ENCODE measurements at regions not wholly inside any gene's neighbourhood (a gene's known extent, or its start where the extent isn't known, plus 50 kb on each side); places are given as distances from the start of the nearest gene placed in this dataset.
A peak's percentile ranks its signal among the peaks of the same experiment; 100 is the strongest.

DNA sequence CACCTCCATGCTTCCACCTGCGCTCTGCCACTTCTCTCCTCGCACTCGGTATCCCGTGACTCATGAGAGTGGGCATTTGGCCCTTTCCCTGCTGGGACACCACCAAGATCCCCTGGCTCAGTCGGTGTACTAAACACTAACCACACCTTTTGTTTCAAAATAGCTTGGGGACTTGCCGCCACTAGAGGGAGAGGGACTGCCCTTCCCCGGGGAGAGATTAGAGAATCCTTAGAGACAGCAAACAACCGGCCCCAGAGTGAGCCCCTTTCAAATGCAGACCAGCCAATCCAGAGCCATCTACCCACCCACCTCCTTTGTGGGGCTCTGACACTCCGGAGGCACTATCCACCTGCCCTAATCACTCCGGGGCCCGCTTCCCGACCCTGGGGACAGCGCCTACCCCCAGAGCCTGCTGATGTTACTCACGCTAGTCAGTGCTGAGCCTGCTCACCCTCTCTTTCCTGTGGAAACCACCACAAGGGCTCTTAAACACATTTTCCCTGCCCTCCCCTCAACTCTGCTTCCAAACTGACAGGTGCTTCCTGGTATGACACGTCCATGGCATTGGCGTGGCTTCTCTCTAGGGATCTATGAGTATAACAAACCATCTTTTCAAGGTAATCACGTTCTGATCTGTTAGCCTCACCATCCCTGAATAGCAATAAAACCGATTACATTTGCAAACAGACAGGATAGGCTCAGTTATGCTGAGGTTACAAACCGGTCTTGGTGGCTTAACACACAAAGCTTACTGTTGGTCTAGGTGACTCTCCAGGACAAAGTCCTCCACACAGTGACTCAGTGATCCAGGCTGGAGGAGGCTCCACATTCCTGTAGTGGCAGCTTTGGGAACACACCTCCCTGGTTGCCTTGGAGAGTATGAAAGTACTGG, 180.1 kb upstream of the MVB12B start:
- no peak overlapping the region for H3K4me2 ChIP-seq
- BruUV-seq (replicated peaks) = no TSS peak
- POLR2A ChIA-PET (ENCODE audit: unreplicated experiment) = no interaction called here
- no peaks in the 10 kb centered on the region for H3K9me2 ChIP-seq (ENCODE audit: insufficient read depth)
- intact Hi-C loops (cut with micrococcal nuclease; ENCODE audit: unreplicated experiment) = no loop called here
- peak in 1 of 2 experiments; percentile 15 for DNase-seq
- no peaks in the 10 kb centered on the region for H3K36me3 ChIP-seq (ENCODE audit: low read depth)
- H3K79me2 ChIP-seq (ENCODE audit: low read depth) = no peaks in the 10 kb centered on the region
- H3F3A ChIP-seq (ENCODE audit: insufficient read depth, low read depth) = no peaks in the 10 kb centered on the region
- TF ChIP-seq, protein P1, sequence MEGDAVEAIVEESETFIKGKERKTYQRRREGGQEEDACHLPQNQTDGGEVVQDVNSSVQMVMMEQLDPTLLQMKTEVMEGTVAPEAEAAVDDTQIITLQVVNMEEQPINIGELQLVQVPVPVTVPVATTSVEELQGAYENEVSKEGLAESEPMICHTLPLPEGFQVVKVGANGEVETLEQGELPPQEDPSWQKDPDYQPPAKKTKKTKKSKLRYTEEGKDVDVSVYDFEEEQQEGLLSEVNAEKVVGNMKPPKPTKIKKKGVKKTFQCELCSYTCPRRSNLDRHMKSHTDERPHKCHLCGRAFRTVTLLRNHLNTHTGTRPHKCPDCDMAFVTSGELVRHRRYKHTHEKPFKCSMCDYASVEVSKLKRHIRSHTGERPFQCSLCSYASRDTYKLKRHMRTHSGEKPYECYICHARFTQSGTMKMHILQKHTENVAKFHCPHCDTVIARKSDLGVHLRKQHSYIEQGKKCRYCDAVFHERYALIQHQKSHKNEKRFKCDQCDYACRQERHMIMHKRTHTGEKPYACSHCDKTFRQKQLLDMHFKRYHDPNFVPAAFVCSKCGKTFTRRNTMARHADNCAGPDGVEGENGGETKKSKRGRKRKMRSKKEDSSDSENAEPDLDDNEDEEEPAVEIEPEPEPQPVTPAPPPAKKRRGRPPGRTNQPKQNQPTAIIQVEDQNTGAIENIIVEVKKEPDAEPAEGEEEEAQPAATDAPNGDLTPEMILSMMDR (conservative IDR thresholded peaks at IDR 0.05) = peak; percentile 56; the same call in 1 of the 2 replicates
- no peak for TF ChIP-seq EZH2 (IDR thresholded peaks at IDR 0.05; ENCODE audit: low read depth)
- CTCF ChIA-PET = interaction anchor here (0.5 to 0.6 kb wide), 2 partner anchors 411 to 556 kb away, joined by 4 to 16 read pairs; no protein-coding TSS in a partner anchor
- H3K4me3 ChIP-seq = no peak overlapping the region
- no peaks in the 10 kb centered on the region for H3K4me1 ChIP-seq (replicated peaks; ENCODE audit: insufficient read depth)
- no peaks in the 10 kb centered on the region for H4K20me1 ChIP-seq (ENCODE audit: insufficient read depth)
- H3K27me3 ChIP-seq (ENCODE audit: insufficient read depth, low read depth) = peaks cover 95% of the 10 kb centered on the region
- no peak overlapping the region for H3K27ac ChIP-seq
- no peak overlapping the region for H2AFZ ChIP-seq
- no peaks in the 10 kb centered on the region for H3K9me3 ChIP-seq (ENCODE audit: insufficient read depth, low read depth)

DNA sequence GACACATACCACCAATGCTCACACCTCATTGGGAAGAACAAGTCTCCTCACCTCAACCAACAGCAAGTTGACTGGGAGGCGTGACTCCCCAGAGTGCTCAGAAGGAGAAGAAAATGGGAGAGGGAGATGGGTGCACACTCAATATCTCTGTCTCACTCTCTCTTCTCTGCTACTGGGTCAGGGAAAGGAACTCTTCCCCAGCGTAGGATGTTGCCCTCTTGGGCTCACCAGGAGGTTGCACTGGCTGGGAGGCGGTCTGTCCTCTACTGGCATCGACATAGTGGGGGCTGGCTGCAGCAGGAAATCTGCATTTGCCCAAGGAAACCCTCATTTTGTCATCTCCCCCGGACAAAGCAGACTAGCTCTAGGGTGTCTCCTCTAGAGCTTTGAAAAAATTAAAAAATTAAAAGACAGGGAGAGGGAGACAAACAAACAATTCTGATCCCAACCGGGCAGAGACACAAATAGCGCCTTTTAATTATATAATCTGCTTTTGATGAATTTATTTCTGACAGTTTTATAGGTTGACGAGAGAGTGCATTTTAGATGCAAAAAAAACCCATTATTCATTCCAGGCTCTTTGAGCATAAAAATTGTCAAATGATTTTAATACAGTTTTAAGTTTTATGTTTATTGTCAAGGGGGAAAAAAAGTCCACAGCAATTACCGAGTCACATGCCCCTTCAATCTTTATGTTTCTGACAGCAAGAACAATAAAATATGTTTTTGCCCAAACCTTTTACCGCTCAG, 179.3 kb upstream of the MVB12B start:
- no TSS peak for BruUV-seq (replicated peaks)
- Histone ChIP-seq H3K9me2 (ENCODE audit: insufficient read depth) (no peaks in the 10 kb centered on the region), H3K4me3 (no peak overlapping the region), H2AFZ (no peak overlapping the region), H3K27me3 (ENCODE audit: insufficient read depth, low read depth) (peaks cover 95% of the 10 kb centered on the region), H3K4me1 (replicated peaks; ENCODE audit: insufficient read depth) (no peaks in the 10 kb centered on the region), H4K20me1 (ENCODE audit: insufficient read depth) (no peaks in the 10 kb centered on the region), H3K27ac (no peak overlapping the region), H3K36me3 (ENCODE audit: low read depth) (no peaks in the 10 kb centered on the region), H3K4me2 (no peak overlapping the region), H3K9me3 (ENCODE audit: insufficient read depth, low read depth) (no peaks in the 10 kb centered on the region), H3F3A (ENCODE audit: insufficient read depth, low read depth) (no peaks in the 10 kb centered on the region), H3K79me2 (ENCODE audit: low read depth) (no peaks in the 10 kb centered on the region)
- ChIA-PET CTCF (interaction anchor here (0.6 kb wide), 1 partner anchor 557 kb away, joined by 4 read pairs; no protein-coding TSS in a partner anchor), POLR2A (ENCODE audit: unreplicated experiment) (no interaction called here)
- DNase-seq = no peak
- TF ChIP-seq EZH2 (IDR thresholded peaks at IDR 0.05; ENCODE audit: low read depth) = no peak
- intact Hi-C loops (cut with micrococcal nuclease; ENCODE audit: unreplicated experiment) = no loop called here

- Histone ChIP-seq H3K4me1 (replicated peaks; ENCODE audit: insufficient read depth) (no peaks in the 10 kb centered on the region), H3K27ac (no peak overlapping the region), H3F3A (ENCODE audit: insufficient read depth, low read depth) (no peaks in the 10 kb centered on the region), H3K36me3 (ENCODE audit: low read depth) (no peaks in the 10 kb centered on the region), H3K27me3 (ENCODE audit: insufficient read depth, low read depth) (peaks cover 95% of the 10 kb centered on the region), H3K79me2 (ENCODE audit: low read depth) (no peaks in the 10 kb centered on the region), H3K9me3 (ENCODE audit: insufficient read depth, low read depth) (no peaks in the 10 kb centered on the region), H3K4me3 (no peak overlapping the region), H4K20me1 (ENCODE audit: insufficient read depth) (no peaks in the 10 kb centered on the region), H2AFZ (no peak overlapping the region), H3K4me2 (no peak overlapping the region), H3K9me2 (ENCODE audit: insufficient read depth) (no peaks in the 10 kb centered on the region)
- intact Hi-C loops (cut with micrococcal nuclease; ENCODE audit: unreplicated experiment) = no loop called here
- TF ChIP-seq, protein P1 (conservative IDR thresholded peaks at IDR 0.05) = no peak
- no peak for TF ChIP-seq EZH2 (IDR thresholded peaks at IDR 0.05; ENCODE audit: low read depth)
- ChIA-PET POLR2A (ENCODE audit: unreplicated experiment) (interaction anchor here (0.7 kb wide), 1 partner anchor 1214 kb away, joined by 4 read pairs; no protein-coding TSS in a partner anchor), CTCF (no interaction called here)
- no peak for DNase-seq
- BruUV-seq (replicated peaks) = no TSS peak
Observed at GRCh38 chr9:126147936-126148870, 178.4 kb upstream of the MVB12B start.
